ENCODE measurements at regions not wholly inside any gene's neighbourhood (a gene's known extent, or its start where the extent isn't known, plus 50 kb on each side); places are given as distances from the start of the nearest gene placed in this dataset.

GRCh38 chr13:26908126-26908525 lies 147.5 kb upstream of the GPR12 start:
- no peak for TF ChIP-seq CTCF (IDR thresholded peaks at IDR 0.05; ENCODE audit: poor library complexity)
- TF ChIP-seq EZH2 (IDR thresholded peaks at IDR 0.05; ENCODE audit: borderline replicate concordance): no peak
